Tibial nerve (tissue), 4 donors: ENCODE measurements at regions not wholly inside any gene's neighbourhood (a gene's known extent, or its start where the extent isn't known, plus 50 kb on each side); places are given as distances from the start of the nearest gene placed in this dataset.

Experiments used
- DNase-seq, 2 donors: peaks; one replicate each; pipeline ENCODE4 v3.0.0-alpha.2; 2019; ENCODE audit warnings: low spot score in 2 of 2
- H3K27ac ChIP-seq, 4 donors: fragments of 200-600 bp; sonication (generic) in 3 of 4; one replicate each; pipeline ENCODE4 v1.5.1; 2017 to 2019; ENCODE audit warnings: mild to moderate bottlenecking in 1 of 4
- H3K27me3 ChIP-seq, 2 donors: fragments of 200-600 bp; sonication (generic) in 1 of 2; one replicate each; pipeline versions ENCODE4 v1.5.1 to v1.6.0; 2017 to 2019
- H3K36me3 ChIP-seq, 3 donors: fragments of 200-600 bp; sonication (generic); one replicate each; pipeline ENCODE4 v1.5.1; 2018 to 2019
- H3K4me1 ChIP-seq, 4 donors: fragments of 200-600 bp; sonication (generic) in 3 of 4; one replicate each; pipeline ENCODE4 v1.5.1; 2017 to 2019
- H3K4me3 ChIP-seq, 4 donors: fragments of 200-600 bp; sonication (generic) in 3 of 4; one replicate each; pipeline ENCODE4 v1.5.1; 2017 to 2019; ENCODE audit warnings: mild to moderate bottlenecking in 1 of 4, moderate library complexity in 1 of 4
- H3K9me3 ChIP-seq, 4 donors: fragments of 200-600 bp; sonication (generic) in 3 of 4; one replicate each; pipeline ENCODE4 v1.5.1; 2017 to 2019
- EP300 ChIP-seq, 2 donors: sonication (generic); formaldehyde crosslinking; IDR thresholded peaks; one replicate each; pipeline ENCODE4 v1.6.1; 2017; ENCODE audit warnings: antibody characterized with exemption in 2 of 2, mild to moderate bottlenecking in 1 of 2
- POLR2A ChIP-seq, 2 donors: fragments of 450-650 bp; IDR thresholded peaks; one replicate each; pipeline ENCODE4 v1.6.1; 2017; ENCODE audit warnings: antibody characterized with exemption in 2 of 2, mild to moderate bottlenecking in 2 of 2, moderate library complexity in 2 of 2
- WGBS, 2 donors: methylation state at CpG; one replicate each; pipeline ENCODE4 v1.1.5; 2018; 5-methylcytosine and 5-hydroxymethylcytosine counted together
- TF ChIP-seq, protein P1 (sequence below), 5 experiments: fragments of 200-600 bp in 3 of 5; fragments of 450-650 bp in 2 of 5; sonication (generic) in 3 of 5; IDR thresholded peaks; one replicate each; pipeline ENCODE4 v1.5.1; 2016 to 2019; ENCODE audit warnings: antibody characterized with exemption in 5 of 5, mild to moderate bottlenecking in 3 of 5, moderate library complexity in 2 of 5

DNA sequence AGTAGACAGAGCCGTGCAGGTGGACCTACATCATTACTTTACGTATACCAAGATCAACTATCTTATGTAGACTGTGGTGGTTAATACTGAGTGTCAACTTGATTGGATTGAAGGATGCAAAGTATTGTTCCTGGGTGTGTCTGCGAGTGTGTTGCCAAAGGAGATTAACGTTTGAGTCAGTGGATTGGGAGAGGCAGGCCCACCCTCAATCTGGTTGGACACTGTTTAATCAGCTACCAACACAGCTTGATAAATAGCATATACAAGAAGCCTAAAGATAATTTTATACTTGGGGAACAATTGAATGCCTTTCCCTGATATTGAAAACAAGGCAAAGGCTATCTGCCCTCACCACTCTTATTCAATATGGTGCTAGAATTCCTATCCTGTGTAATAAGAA is 604.2 kb upstream of the ZEB2 start:
- no peaks in the 10 kb centered on the region for H3K36me3 ChIP-seq
- no peaks in the 10 kb centered on the region for H3K4me1 ChIP-seq
- no peak for DNase-seq
- no peak for TF ChIP-seq POLR2A (IDR thresholded peaks at IDR 0.05)
- TF ChIP-seq EP300 (IDR thresholded peaks at IDR 0.05): no peak
- TF ChIP-seq, protein P1, sequence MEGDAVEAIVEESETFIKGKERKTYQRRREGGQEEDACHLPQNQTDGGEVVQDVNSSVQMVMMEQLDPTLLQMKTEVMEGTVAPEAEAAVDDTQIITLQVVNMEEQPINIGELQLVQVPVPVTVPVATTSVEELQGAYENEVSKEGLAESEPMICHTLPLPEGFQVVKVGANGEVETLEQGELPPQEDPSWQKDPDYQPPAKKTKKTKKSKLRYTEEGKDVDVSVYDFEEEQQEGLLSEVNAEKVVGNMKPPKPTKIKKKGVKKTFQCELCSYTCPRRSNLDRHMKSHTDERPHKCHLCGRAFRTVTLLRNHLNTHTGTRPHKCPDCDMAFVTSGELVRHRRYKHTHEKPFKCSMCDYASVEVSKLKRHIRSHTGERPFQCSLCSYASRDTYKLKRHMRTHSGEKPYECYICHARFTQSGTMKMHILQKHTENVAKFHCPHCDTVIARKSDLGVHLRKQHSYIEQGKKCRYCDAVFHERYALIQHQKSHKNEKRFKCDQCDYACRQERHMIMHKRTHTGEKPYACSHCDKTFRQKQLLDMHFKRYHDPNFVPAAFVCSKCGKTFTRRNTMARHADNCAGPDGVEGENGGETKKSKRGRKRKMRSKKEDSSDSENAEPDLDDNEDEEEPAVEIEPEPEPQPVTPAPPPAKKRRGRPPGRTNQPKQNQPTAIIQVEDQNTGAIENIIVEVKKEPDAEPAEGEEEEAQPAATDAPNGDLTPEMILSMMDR (IDR thresholded peaks at IDR 0.05): no peak
- H3K27me3 ChIP-seq: no peaks in the 10 kb centered on the region
- H3K4me3 ChIP-seq: no peak overlapping the region
- WGBS, 2 donors: 90 to 95% methylated on average over 4 of the region's 4 CpGs
- no peaks in the 10 kb centered on the region for H3K9me3 ChIP-seq
- H3K27ac ChIP-seq: no peak overlapping the region

DNA sequence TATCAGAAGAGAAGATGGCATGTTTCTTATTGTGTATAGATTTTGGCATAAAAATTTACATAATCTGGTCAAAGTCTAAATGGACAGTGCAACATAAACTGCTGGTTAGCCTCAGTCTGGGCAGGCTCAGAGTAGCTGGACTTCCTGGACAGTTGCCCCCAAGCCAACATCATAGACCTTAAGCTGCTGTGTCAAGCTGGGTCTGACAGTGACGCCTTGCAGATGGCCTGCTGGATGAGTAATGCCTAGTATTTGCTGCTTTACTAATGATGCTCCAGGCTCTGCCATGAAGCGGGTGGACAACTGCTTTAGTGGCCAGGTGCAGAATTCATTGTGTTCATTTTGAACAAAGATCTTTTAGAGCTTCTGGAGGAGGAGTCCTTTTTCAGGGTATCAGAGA is 603.7 kb upstream of the ZEB2 start:
- 91 to 96% methylated on average over 2 of the region's 2 CpGs for WGBS, 2 donors
- Histone ChIP-seq H3K4me3 (no peak overlapping the region), H3K36me3 (no peaks in the 10 kb centered on the region), H3K4me1 (no peaks in the 10 kb centered on the region), H3K9me3 (no peaks in the 10 kb centered on the region), H3K27me3 (no peaks in the 10 kb centered on the region), H3K27ac (no peak overlapping the region)
- TF ChIP-seq, protein P1 (IDR thresholded peaks at IDR 0.05): no peak
- TF ChIP-seq EP300 (IDR thresholded peaks at IDR 0.05) (no peak), POLR2A (IDR thresholded peaks at IDR 0.05) (no peak)
- no peak for DNase-seq

DNA sequence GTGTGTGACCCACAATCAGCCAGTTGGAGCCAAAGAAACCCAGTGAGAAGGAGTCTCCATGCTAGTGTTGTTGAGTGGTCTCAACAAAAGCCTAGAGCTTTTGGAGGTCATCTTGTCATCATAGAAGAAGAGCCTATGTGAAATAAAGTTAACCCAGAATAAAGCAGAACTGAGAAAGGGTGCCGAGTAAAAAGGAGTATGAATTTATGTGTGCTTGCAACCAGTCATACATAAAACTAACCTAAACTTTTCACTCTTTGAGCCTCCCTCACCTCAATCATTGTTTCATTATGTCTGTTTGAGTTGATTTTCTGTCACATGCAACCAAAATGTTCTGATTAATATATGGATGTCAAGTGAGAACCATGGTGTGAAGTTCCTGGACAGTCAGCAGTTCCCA is 599.3 kb upstream of the ZEB2 start:
- 86 to 100% methylated on average over 1 of the region's 1 CpG for WGBS, 2 donors
- TF ChIP-seq EP300 (IDR thresholded peaks at IDR 0.05): no peak
- TF ChIP-seq, protein P1 (IDR thresholded peaks at IDR 0.05): no peak
- no peak for TF ChIP-seq POLR2A (IDR thresholded peaks at IDR 0.05)
- Histone ChIP-seq H3K36me3 (no peaks in the 10 kb centered on the region), H3K4me3 (no peak overlapping the region), H3K4me1 (peaks cover 0 to 13% (median 3%) of the 10 kb centered on the region in 4 donors), H3K9me3 (no peaks in the 10 kb centered on the region), H3K27me3 (no peaks in the 10 kb centered on the region), H3K27ac (no peak overlapping the region)
- no peak for DNase-seq

DNA sequence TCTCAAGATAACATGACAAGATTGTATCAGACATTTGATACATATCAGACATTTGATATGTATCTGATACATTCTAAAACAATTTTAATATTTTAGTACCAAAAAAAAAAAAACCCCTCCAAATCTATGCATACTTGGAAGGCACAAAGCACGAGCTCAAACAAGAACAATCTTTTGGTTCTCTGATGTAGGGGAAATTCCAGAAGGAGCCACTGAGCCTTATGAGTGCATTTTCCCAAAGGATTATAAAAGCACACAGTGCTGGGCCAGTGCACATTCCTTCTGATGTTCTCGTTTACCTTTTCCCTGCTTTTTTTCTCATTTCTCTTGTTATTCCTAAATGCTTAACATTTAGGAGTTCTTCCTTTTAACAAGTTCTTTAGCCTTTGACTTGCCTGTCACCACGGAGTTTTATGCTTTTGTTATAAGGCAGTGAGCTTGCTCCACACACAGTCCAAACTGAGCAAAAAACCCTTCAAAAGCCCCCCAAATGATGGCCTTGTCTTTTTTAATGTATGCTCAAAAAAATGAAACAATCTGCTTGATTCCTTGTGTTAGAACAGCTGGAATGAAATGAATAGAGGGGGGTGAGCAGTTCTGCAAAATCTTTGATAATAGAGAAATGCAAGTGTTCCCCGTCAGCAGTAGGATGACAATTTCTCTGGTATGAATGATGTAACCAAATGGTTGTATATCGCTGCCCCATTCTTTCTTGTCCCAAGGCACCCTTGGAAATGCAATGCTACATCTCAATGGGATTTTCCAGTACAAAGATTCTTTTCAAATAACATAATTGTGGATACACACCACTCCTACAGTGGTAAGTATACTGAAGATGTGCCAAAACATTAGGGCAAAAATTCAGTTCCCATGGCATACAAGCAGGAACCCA is 597.2 kb upstream of the ZEB2 start:
- 27 to 28% methylated on average over 5 of the region's 5 CpGs for WGBS, 2 donors
- no peaks in the 10 kb centered on the region for H3K27me3 ChIP-seq
- H3K9me3 ChIP-seq: no peaks in the 10 kb centered on the region
- peak overlapping the region in 2 of 4 donors; percentile 17 to 45 for H3K27ac ChIP-seq
- H3K4me3 ChIP-seq: no peak overlapping the region
- no peaks in the 10 kb centered on the region for H3K36me3 ChIP-seq
- no peak for DNase-seq
- TF ChIP-seq, protein P1 (IDR thresholded peaks at IDR 0.05): no peak
- no peak for TF ChIP-seq POLR2A (IDR thresholded peaks at IDR 0.05)
- TF ChIP-seq EP300 (IDR thresholded peaks at IDR 0.05): no peak
- H3K4me1 ChIP-seq: peaks cover 0 to 23% (median 3%) of the 10 kb centered on the region in 4 donors

DNA sequence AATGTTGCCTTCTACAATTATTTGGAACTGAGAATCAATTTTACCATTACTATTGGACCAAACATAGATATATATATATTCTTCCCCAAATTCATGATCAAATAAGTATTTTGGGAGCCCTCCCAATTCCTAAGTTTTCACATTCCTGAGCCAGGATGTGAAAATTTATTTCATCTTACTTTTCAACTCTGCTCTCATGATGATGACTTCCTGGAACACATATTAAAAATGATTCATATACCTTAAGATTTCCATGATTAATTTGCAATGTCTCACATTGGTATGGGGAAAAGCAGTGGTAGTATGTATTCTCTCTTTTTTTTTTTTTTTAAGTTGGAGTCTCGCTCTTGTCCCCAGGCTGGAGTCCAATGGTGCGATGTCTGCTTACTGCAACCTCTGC is 596.1 kb upstream of the ZEB2 start:
- 100% methylated on average over 2 of the region's 2 CpGs for WGBS, 2 donors
- no peak overlapping the region for H3K4me3 ChIP-seq
- no peak for TF ChIP-seq EP300 (IDR thresholded peaks at IDR 0.05)
- TF ChIP-seq POLR2A (IDR thresholded peaks at IDR 0.05): no peak
- TF ChIP-seq, protein P1 (IDR thresholded peaks at IDR 0.05): no peak

More for the DNA sequence above, 596.1 kb upstream of the ZEB2 start:
- H3K27ac ChIP-seq: no peak overlapping the region
- no peaks in the 10 kb centered on the region for H3K9me3 ChIP-seq
- DNase-seq: no peak
- H3K27me3 ChIP-seq: no peaks in the 10 kb centered on the region
- H3K4me1 ChIP-seq: peaks cover 0 to 23% (median 3%) of the 10 kb centered on the region in 4 donors
- H3K36me3 ChIP-seq: no peaks in the 10 kb centered on the region
